A673 (cell line): ENCODE measurements at regions not wholly inside any gene's neighbourhood (a gene's known extent, or its start where the extent isn't known, plus 50 kb on each side); places are given as distances from the start of the nearest gene placed in this dataset.

ENCODE experiments used
- EZH2 ChIP-seq: fragments of 200-600 bp; sonication (generic); IDR thresholded peaks from 2 replicates; pipeline ENCODE4 v1.6.1; 2017; ENCODE audit warnings: borderline replicate concordance, low read depth, mild to moderate bottlenecking, mixed read lengths, antibody characterized with exemption, low read length; ENCODE audit not compliant: poor library complexity, severe bottlenecking
- TF ChIP-seq, protein P1 (sequence below): fragments of 300-800, 200-600 bp; sonication (generic); conservative IDR thresholded peaks from 2 replicates; pipeline ENCODE4 v1.5.1; 2017; ENCODE audit warnings: low read depth, mild to moderate bottlenecking, antibody characterized with exemption, low read length, moderate library complexity, mixed read lengths

DNA sequence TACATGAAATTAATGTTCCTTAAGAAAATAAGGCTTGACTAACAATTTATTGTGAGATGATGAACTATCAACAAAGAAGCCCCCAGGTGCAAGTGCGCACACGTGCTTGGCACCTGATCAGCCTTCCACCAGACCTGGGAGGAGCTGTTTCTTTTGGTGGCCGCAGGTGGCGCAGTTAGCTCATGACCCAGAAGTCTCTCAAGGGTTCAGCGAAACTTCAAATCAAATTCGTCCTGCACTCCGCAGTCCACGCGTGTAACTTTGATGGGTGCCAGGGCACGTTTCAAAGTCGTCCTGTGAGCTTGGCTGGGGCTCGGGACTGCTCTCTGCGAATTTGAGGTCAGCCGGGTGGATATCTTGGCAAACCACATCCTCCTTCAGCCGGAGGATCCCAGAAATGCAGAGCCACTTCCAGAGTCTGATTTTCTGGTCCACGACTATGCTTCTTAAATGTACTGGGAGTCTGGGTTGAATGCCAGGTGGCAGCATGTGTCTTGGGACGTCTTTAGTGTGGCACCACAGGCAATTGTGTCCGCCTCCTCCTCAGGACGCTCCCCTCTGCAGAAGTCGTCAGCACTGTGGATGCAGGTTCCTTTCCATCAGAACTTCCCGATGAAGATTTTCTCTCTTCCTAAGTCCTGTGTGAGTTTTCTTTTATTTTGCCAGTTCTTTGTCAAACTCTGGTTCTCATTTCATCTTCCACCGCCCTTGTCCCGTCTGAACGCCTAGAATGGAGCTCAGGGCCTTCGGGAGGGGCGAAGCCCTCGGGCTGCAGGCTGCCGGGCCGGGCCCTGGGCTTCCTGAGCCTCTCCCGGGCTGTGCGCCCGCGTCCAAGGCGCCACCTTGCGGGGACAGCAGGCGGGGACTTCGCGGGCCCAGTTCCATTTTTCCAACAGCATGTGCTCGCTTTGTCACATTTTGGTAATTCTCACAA, 61.3 kb upstream of the RAPGEF4 start:
- TF ChIP-seq EZH2, result no peak
- TF ChIP-seq, protein P1, sequence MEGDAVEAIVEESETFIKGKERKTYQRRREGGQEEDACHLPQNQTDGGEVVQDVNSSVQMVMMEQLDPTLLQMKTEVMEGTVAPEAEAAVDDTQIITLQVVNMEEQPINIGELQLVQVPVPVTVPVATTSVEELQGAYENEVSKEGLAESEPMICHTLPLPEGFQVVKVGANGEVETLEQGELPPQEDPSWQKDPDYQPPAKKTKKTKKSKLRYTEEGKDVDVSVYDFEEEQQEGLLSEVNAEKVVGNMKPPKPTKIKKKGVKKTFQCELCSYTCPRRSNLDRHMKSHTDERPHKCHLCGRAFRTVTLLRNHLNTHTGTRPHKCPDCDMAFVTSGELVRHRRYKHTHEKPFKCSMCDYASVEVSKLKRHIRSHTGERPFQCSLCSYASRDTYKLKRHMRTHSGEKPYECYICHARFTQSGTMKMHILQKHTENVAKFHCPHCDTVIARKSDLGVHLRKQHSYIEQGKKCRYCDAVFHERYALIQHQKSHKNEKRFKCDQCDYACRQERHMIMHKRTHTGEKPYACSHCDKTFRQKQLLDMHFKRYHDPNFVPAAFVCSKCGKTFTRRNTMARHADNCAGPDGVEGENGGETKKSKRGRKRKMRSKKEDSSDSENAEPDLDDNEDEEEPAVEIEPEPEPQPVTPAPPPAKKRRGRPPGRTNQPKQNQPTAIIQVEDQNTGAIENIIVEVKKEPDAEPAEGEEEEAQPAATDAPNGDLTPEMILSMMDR, result peak; percentile 56
